ENCODE measurements at regions not wholly inside any gene's neighbourhood (a gene's known extent, or its start where the extent isn't known, plus 50 kb on each side); places are given as distances from the start of the nearest gene placed in this dataset.

GRCh38 chr18:47601581-47602272, 328.7 kb downstream of the SMAD2 start:
- no peak for DNase-seq (ENCODE audit: low spot score)

GRCh38 chr18:47595831-47596501, 334.5 kb downstream of the SMAD2 start:
- no peak for DNase-seq (ENCODE audit: low spot score)

- DNase-seq (ENCODE audit: low spot score) = no peak
Observed at GRCh38 chr18:47594621-47595086, 335.8 kb downstream of the SMAD2 start.

GRCh38 chr18:47593744-47594472, 336.6 kb downstream of the SMAD2 start:
- no peak for DNase-seq (ENCODE audit: low spot score)

GRCh38 chr18:47591429-47591828, 339.0 kb downstream of the SMAD2 start:
- no peak for DNase-seq (ENCODE audit: low spot score)

GRCh38 chr18:47587587-47587986, 336.1 kb upstream of the SKOR2 start:
- no peak for DNase-seq (ENCODE audit: low spot score)

- no peak for DNase-seq (ENCODE audit: low spot score)
Observed at GRCh38 chr18:47586418-47587070, 335.1 kb upstream of the SKOR2 start.

GRCh38 chr18:47585914-47586313, 334.5 kb upstream of the SKOR2 start:
- no peak for DNase-seq (ENCODE audit: low spot score)

GRCh38 chr18:47585136-47585535, 333.7 kb upstream of the SKOR2 start:
- DNase-seq (ENCODE audit: low spot score) = no peak

GRCh38 chr18:47582093-47582492, 330.6 kb upstream of the SKOR2 start:
- DNase-seq (ENCODE audit: low spot score) = no peak

- no peak for DNase-seq (ENCODE audit: low spot score)
Observed at GRCh38 chr18:47577520-47577919, 326.1 kb upstream of the SKOR2 start.

GRCh38 chr18:47574966-47575365, 323.5 kb upstream of the SKOR2 start:
- no peak for DNase-seq (ENCODE audit: low spot score)

- DNase-seq (ENCODE audit: low spot score) = no peak
Observed at GRCh38 chr18:47571957-47572356, 320.5 kb upstream of the SKOR2 start.

GRCh38 chr18:47566809-47567208, 315.3 kb upstream of the SKOR2 start:
- DNase-seq (ENCODE audit: low spot score) = no peak

- no peak for DNase-seq (ENCODE audit: low spot score)
Observed at GRCh38 chr18:47560723-47561715, 309.6 kb upstream of the SKOR2 start.

GRCh38 chr18:47558110-47558750, 306.8 kb upstream of the SKOR2 start:
- no peak for DNase-seq (ENCODE audit: low spot score)

- DNase-seq (ENCODE audit: low spot score) = no peak
Observed at GRCh38 chr18:47557160-47557559, 305.7 kb upstream of the SKOR2 start.

- DNase-seq (ENCODE audit: low spot score) = no peak
Observed at GRCh38 chr18:47552783-47553182, 301.3 kb upstream of the SKOR2 start.

GRCh38 chr18:47550611-47551010, 299.2 kb upstream of the SKOR2 start:
- no peak for DNase-seq (ENCODE audit: low spot score)

GRCh38 chr18:47549021-47549540, 297.6 kb upstream of the SKOR2 start:
- no peak for DNase-seq (ENCODE audit: low spot score)
